GM12878 (cell line): ENCODE measurements at regions not wholly inside any gene's neighbourhood (a gene's known extent, or its start where the extent isn't known, plus 50 kb on each side); places are given as distances from the start of the nearest gene placed in this dataset.
A peak's percentile ranks its signal among the peaks of the same experiment; 100 is the strongest.

Experiments
- ATAC-seq: fragments of 200-7000 bp; cut with Tn5 transposase; 3 replicates; pipeline ENCODE4 v1.9.1; 2020; ENCODE audit warnings: mild to moderate bottlenecking, moderate library complexity
- BruUV-seq: library from RNA; stranded (reverse); fragments of 400-500 nt; replicated peaks from 2 replicates; lab custom pipeline; 2021; lab: Mats Ljungman, UMichigan
- CTCF ChIA-PET: fragments of 300-600 bp; sonication (Branson Sonifier 250); formaldehyde crosslinking; extraction: SDS; loops from one replicate; lab custom pipeline; 2021; ENCODE audit warnings: inconsistent platforms; lab: Yijun Ruan, JAX
- POLR2A ChIA-PET: fragments of 350-600 bp; formaldehyde crosslinking; extraction: SDS; loops from one replicate; lab custom pipeline; 2021; ENCODE audit warnings: inconsistent platforms; lab: Charles Lee
- RAD21 ChIA-PET: fragments of 300-600 bp; sonication (Branson Sonifier 250); formaldehyde crosslinking; loops from one replicate; lab custom pipeline; 2023; ENCODE audit warnings: antibody characterized with exemption; ENCODE audit not compliant: unreplicated experiment; lab: Charles Lee
- SMC1A ChIA-PET: fragments of 300-600 bp; sonication (Branson Sonifier 250); formaldehyde crosslinking; loops from one replicate; lab custom pipeline; 2023; ENCODE audit not compliant: unreplicated experiment, uncharacterized antibody; lab: Charles Lee
- DNase-seq: peaks from one replicate; pipeline ENCODE4 v3.0.0-alpha.2; 2011; ENCODE audit warnings: low read depth, low spot score
- FAIRE-seq: peaks from 3 replicates; lab custom pipeline; 2011; peaks lifted over from hg19 to GRCh38; lab: Jason Lieb, UNC
- H2AFZ ChIP-seq: 2 replicates; pipeline ENCODE4 v1.6.0; 2011; ENCODE audit warnings: low read depth, low read length, control low read depth; ENCODE audit not compliant: control insufficient read depth
- H3K27ac ChIP-seq: 2 replicates; pipeline ENCODE4 v1.5.1; 2011; ENCODE audit warnings: control low read depth; ENCODE audit not compliant: control insufficient read depth, insufficient read depth
- H3K27me3 ChIP-seq, 2 experiments: replicated peaks in 1 of 2; 2 replicates each; pipeline versions ENCODE4 v1.6.0 to v1.6.1; 2011; ENCODE audit warnings: low read length in 1 of 2; ENCODE audit not compliant: control insufficient read depth in 2 of 2, insufficient read depth in 2 of 2
- H3K36me3 ChIP-seq, 2 experiments: 2 replicates each; pipeline ENCODE4 v1.5.1; 2011; ENCODE audit warnings: low read length in 1 of 2; ENCODE audit not compliant: control insufficient read depth in 2 of 2, insufficient read depth in 2 of 2
- H3K4me1 ChIP-seq: 2 replicates; pipeline ENCODE4 v1.6.1; 2011; ENCODE audit warnings: mild to moderate bottlenecking, low read length, moderate library complexity, mixed read lengths; ENCODE audit not compliant: control insufficient read depth, insufficient read depth
- H3K4me2 ChIP-seq: 2 replicates; pipeline ENCODE4 v1.6.0; 2011; ENCODE audit warnings: control low read depth; ENCODE audit not compliant: control insufficient read depth, insufficient read depth
- H3K4me3 ChIP-seq: fragments of 200-600 bp; sonication (generic); 2 replicates; pipeline ENCODE4 v1.5.1; 2016
- H3K79me2 ChIP-seq: 2 replicates; pipeline ENCODE4 v1.6.0; 2011; ENCODE audit warnings: low read length; ENCODE audit not compliant: control insufficient read depth, insufficient read depth
- H3K9ac ChIP-seq: 2 replicates; pipeline ENCODE4 v1.8.0; 2011; ENCODE audit warnings: low read length, control low read depth, mixed read lengths; ENCODE audit not compliant: control insufficient read depth, insufficient read depth
- H3K9me3 ChIP-seq: replicated peaks from 3 replicates; pipeline ENCODE4 v1.5.1; 2011; ENCODE audit warnings: mild to moderate bottlenecking, low read length; ENCODE audit not compliant: control insufficient read depth, insufficient read depth
- H4K20me1 ChIP-seq: 2 replicates; pipeline ENCODE4 v1.6.0; 2011; ENCODE audit not compliant: control insufficient read depth, insufficient read depth
- NFXL1 ChIP-seq: fragments of 450-650 bp; IDR thresholded peaks from 2 replicates; pipeline ENCODE4 v1.6.1; 2017; ENCODE audit warnings: antibody characterized with exemption, mild to moderate bottlenecking, borderline replicate concordance
- NR2F1 ChIP-seq: fragments of 450-650 bp; conservative IDR thresholded peaks from 2 replicates; pipeline ENCODE4 v1.6.1; 2017; ENCODE audit warnings: mild to moderate bottlenecking
- PAX8 ChIP-seq: fragments of 450-650 bp; IDR thresholded peaks from 2 replicates; pipeline ENCODE4 v1.6.1; 2017; ENCODE audit warnings: mild to moderate bottlenecking, moderate library complexity
- SMAD5 ChIP-seq: IDR thresholded peaks from 2 replicates; pipeline ENCODE4 v1.6.1; 2016; ENCODE audit warnings: antibody characterized with exemption, low read depth
- TARDBP ChIP-seq: IDR thresholded peaks from 2 replicates; pipeline ENCODE4 v1.6.1; 2016; ENCODE audit warnings: borderline replicate concordance
- WGBS: methylation state at CpG from one replicate; pipeline ENCODE4 v1.1.6; 2016; ENCODE audit warnings: low lambda C conversion rate; ENCODE audit not compliant: insufficient replicate concordance, insufficient coverage; ENCODE audit errors: missing lambda C conversion rate; 5-methylcytosine and 5-hydroxymethylcytosine counted together
- in situ Hi-C: fragments of 300-500 bp; cut with MboI; formaldehyde crosslinking; loops from 9 replicates; pipeline ENCODE4 v1.14.3; 2018; ENCODE audit warnings: mixed read lengths
- intact Hi-C: fragments of 100-400 bp; cut with micrococcal nuclease; formaldehyde crosslinking; loops from one replicate; pipeline ENCODE4 v1.14.2; 2022; ENCODE audit not compliant: unreplicated experiment
- TF ChIP-seq, protein P1 (sequence below): IDR thresholded peaks from 2 replicates; pipeline ENCODE4 v1.6.1; 2012; ENCODE audit warnings: low read length, inconsistent platforms
- TF ChIP-seq, protein P2 (sequence below): IDR thresholded peaks from 2 replicates; pipeline ENCODE4 v1.6.1; 2011; ENCODE audit warnings: mild to moderate bottlenecking, low read depth, low read length, moderate library complexity; ENCODE audit not compliant: insufficient replicate concordance

DNA sequence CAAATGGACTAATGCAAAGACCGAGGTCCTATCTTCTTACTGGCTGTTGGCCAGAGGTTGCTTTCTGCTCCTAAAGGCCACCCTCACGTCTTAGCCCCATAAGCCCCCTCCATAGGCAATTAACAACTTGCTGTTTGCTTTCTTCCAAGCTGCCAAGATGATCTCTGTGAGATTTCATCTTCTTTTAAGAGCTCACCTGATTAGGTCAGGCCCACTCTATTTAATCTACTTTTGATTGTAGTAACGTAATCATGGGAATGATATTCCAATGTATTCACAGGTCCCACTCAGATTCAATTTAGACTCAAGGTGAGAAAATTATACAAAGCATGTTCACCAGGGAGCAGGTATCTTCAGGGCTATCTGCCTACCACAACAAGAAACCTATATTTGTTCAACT lies 84.4 kb upstream of the RAD23B start:
- POLR2A ChIA-PET: no interaction called here
- no peak for ATAC-seq
- Histone ChIP-seq H3K9me3 (no peaks in the 10 kb centered on the region; the same call in 2 of the 3 replicates), H3K4me3 (no peak overlapping the region), H3K27me3 (no peaks in the 10 kb centered on the region), H3K9ac (no peak overlapping the region), H3K79me2 (no peaks in the 10 kb centered on the region), H3K4me2 (no peak overlapping the region), H4K20me1 (no peaks in the 10 kb centered on the region), H2AFZ (no peak overlapping the region), H3K27ac (no peak overlapping the region), H3K36me3 (no peaks in the 10 kb centered on the region), H3K4me1 (no peaks in the 10 kb centered on the region)
- WGBS: 21% methylated on average over 3 of the region's 3 CpGs
- SMC1A ChIA-PET: no interaction called here
- RAD21 ChIA-PET: no interaction called here
- intact Hi-C loops (no loop called here), in situ Hi-C loops (no loop called here)
- TF ChIP-seq, protein P1, sequence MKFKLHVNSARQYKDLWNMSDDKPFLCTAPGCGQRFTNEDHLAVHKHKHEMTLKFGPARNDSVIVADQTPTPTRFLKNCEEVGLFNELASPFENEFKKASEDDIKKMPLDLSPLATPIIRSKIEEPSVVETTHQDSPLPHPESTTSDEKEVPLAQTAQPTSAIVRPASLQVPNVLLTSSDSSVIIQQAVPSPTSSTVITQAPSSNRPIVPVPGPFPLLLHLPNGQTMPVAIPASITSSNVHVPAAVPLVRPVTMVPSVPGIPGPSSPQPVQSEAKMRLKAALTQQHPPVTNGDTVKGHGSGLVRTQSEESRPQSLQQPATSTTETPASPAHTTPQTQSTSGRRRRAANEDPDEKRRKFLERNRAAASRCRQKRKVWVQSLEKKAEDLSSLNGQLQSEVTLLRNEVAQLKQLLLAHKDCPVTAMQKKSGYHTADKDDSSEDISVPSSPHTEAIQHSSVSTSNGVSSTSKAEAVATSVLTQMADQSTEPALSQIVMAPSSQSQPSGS: no peak
- DNase-seq: no peak
- CTCF ChIA-PET: interaction anchor here (0.8 to 1.6 kb wide), 2 partner anchors 13 to 62 kb away, joined by 3 to 4 read pairs; no protein-coding TSS in a partner anchor
- BruUV-seq: no TSS peak
- no peak for FAIRE-seq

DNA sequence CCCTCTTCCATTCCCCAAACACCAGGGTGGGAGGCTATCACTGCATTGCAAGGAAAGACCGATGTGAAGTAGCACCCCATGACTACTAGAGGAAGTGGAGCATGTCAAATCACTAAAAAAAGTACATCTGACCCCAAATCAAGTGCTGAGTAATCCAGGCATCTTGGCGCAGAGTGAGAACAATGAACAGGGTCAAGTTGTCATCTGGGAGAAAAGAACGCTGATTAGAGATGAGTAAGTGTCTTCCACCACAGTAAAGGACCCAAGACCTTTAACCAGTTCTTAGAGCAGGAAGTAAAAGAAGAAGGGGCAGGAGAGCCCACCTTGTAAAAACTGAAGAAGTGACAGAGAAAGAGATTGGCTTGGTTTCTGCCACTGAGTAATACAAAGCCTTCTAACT lies 75.0 kb upstream of the RAD23B start:
- FAIRE-seq (no peak), ATAC-seq (peak; percentile 70), DNase-seq (no peak)
- H3K4me2 ChIP-seq: no peak overlapping the region
- TF ChIP-seq PAX8 (no peak), NR2F1 (peak; percentile 51; the same call in 1 of the 2 replicates), NFXL1 (no peak), TARDBP (no peak), SMAD5 (no peak)
- TF ChIP-seq, protein P2, sequence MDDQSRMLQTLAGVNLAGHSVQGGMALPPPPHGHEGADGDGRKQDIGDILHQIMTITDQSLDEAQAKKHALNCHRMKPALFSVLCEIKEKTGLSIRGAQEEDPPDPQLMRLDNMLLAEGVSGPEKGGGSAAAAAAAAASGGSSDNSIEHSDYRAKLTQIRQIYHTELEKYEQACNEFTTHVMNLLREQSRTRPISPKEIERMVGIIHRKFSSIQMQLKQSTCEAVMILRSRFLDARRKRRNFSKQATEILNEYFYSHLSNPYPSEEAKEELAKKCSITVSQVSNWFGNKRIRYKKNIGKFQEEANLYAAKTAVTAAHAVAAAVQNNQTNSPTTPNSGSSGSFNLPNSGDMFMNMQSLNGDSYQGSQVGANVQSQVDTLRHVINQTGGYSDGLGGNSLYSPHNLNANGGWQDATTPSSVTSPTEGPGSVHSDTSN: no peak
- no peak overlapping the region for H3K27ac ChIP-seq
- H3K79me2 ChIP-seq: no peaks in the 10 kb centered on the region
- intact Hi-C loops (no loop called here), in situ Hi-C loops (no loop called here)
- RAD21 ChIA-PET: interaction anchor here (1.1 kb wide), 1 partner anchor 53 kb away, joined by 3 read pairs; no protein-coding TSS in a partner anchor
- 0% methylated on average over 3 of the region's 3 CpGs for WGBS
- H4K20me1 ChIP-seq: no peaks in the 10 kb centered on the region
- CTCF ChIA-PET: no interaction called here
- H3K9ac ChIP-seq: no peak overlapping the region
- no peaks in the 10 kb centered on the region; the same call in 2 of the 3 replicates for H3K9me3 ChIP-seq
- no peaks in the 10 kb centered on the region for H3K27me3 ChIP-seq
- SMC1A ChIA-PET: interaction anchor here (1.2 to 2.5 kb wide), 2 partner anchors 13 to 16 kb away, joined by 3 to 12 read pairs; no protein-coding TSS in a partner anchor
- no peak overlapping the region for H2AFZ ChIP-seq
- no TSS peak for BruUV-seq
- peaks cover 1% of the 10 kb centered on the region; the same call in 1 of the 2 replicates for H3K4me1 ChIP-seq
- POLR2A ChIA-PET: no interaction called here
- H3K36me3 ChIP-seq: no peaks in the 10 kb centered on the region
- no peak overlapping the region for H3K4me3 ChIP-seq
